ENCODE measurements at regions not wholly inside any gene's neighbourhood (a gene's known extent, or its start where the extent isn't known, plus 50 kb on each side); places are given as distances from the start of the nearest gene placed in this dataset.

GRCh38 chr4:130563889-130564418, 1468.0 kb downstream of the C4orf33 start:
- no peak for TF ChIP-seq MYC (IDR thresholded peaks at IDR 0.05; ENCODE audit: low read depth, low read length)
- TF ChIP-seq CTCF (IDR thresholded peaks at IDR 0.05; ENCODE audit: low read depth, low read length): no peak
- TF ChIP-seq MAX (IDR thresholded peaks at IDR 0.05; ENCODE audit: low read depth, low read length): no peak
- no peak for TF ChIP-seq POLR2A (IDR thresholded peaks at IDR 0.05; ENCODE audit: extremely low read depth, insufficient read length)
- DNase-seq (ENCODE audit: low read depth): no peak
- no peak overlapping the region for H3K4me3 ChIP-seq (ENCODE audit: low read depth, low read length)

GRCh38 chr4:130568746-130569145, 1472.8 kb downstream of the C4orf33 start:
- no peak overlapping the region for H3K4me3 ChIP-seq (ENCODE audit: low read depth, low read length)
- TF ChIP-seq MYC (IDR thresholded peaks at IDR 0.05; ENCODE audit: low read depth, low read length): no peak
- TF ChIP-seq POLR2A (IDR thresholded peaks at IDR 0.05; ENCODE audit: extremely low read depth, insufficient read length): no peak
- TF ChIP-seq CTCF (IDR thresholded peaks at IDR 0.05; ENCODE audit: low read depth, low read length): no peak
- DNase-seq (ENCODE audit: low read depth): no peak

GRCh38 chr4:130573742-130574141, 1477.8 kb downstream of the C4orf33 start:
- TF ChIP-seq MAX (IDR thresholded peaks at IDR 0.05; ENCODE audit: low read depth, low read length): no peak
- no peak for TF ChIP-seq POLR2A (IDR thresholded peaks at IDR 0.05; ENCODE audit: extremely low read depth, insufficient read length)
- no peak for TF ChIP-seq CTCF (IDR thresholded peaks at IDR 0.05; ENCODE audit: low read depth, low read length)
- no peak for TF ChIP-seq MYC (IDR thresholded peaks at IDR 0.05; ENCODE audit: low read depth, low read length)
- H3K4me3 ChIP-seq (ENCODE audit: low read depth, low read length): no peak overlapping the region
- DNase-seq (ENCODE audit: low read depth): no peak

- TF ChIP-seq MYC (IDR thresholded peaks at IDR 0.05; ENCODE audit: low read depth, low read length) (no peak), CTCF (IDR thresholded peaks at IDR 0.05; ENCODE audit: low read depth, low read length) (no peak), MAX (IDR thresholded peaks at IDR 0.05; ENCODE audit: low read depth, low read length) (no peak), POLR2A (IDR thresholded peaks at IDR 0.05; ENCODE audit: extremely low read depth, insufficient read length) (no peak)
- DNase-seq (ENCODE audit: low read depth): no peak
- H3K4me3 ChIP-seq (ENCODE audit: low read depth, low read length): no peak overlapping the region
Measured at GRCh38 chr4:130574215-130574614, 1478.3 kb downstream of the C4orf33 start.

- TF ChIP-seq CTCF (IDR thresholded peaks at IDR 0.05; ENCODE audit: low read depth, low read length) (no peak), POLR2A (IDR thresholded peaks at IDR 0.05; ENCODE audit: extremely low read depth, insufficient read length) (no peak), MYC (IDR thresholded peaks at IDR 0.05; ENCODE audit: low read depth, low read length) (no peak), MAX (IDR thresholded peaks at IDR 0.05; ENCODE audit: low read depth, low read length) (no peak)
- H3K4me3 ChIP-seq (ENCODE audit: low read depth, low read length): no peak overlapping the region
- no peak for DNase-seq (ENCODE audit: low read depth)
Measured at GRCh38 chr4:130576218-130576617, 1480.3 kb downstream of the C4orf33 start.

GRCh38 chr4:130591091-130591490, 1495.1 kb downstream of the C4orf33 start:
- no peak for DNase-seq (ENCODE audit: low read depth)
- H3K4me3 ChIP-seq (ENCODE audit: low read depth, low read length): no peak overlapping the region
- TF ChIP-seq MYC (IDR thresholded peaks at IDR 0.05; ENCODE audit: low read depth, low read length) (no peak), MAX (IDR thresholded peaks at IDR 0.05; ENCODE audit: low read depth, low read length) (no peak), CTCF (IDR thresholded peaks at IDR 0.05; ENCODE audit: low read depth, low read length) (no peak), POLR2A (IDR thresholded peaks at IDR 0.05; ENCODE audit: extremely low read depth, insufficient read length) (no peak)
